HUES64 (cell line): ENCODE measurements at regions not wholly inside any gene's neighbourhood (a gene's known extent, or its start where the extent isn't known, plus 50 kb on each side); places are given as distances from the start of the nearest gene placed in this dataset.

Source experiments
- H3K27ac ChIP-seq: 2 replicates; pipeline ENCODE4 v1.7.0; 2013; ENCODE audit warnings: low read depth, low read length, inconsistent platforms
- H3K27me3 ChIP-seq: 2 replicates; pipeline ENCODE4 v1.6.1; 2013; ENCODE audit warnings: mild to moderate bottlenecking, low read length; ENCODE audit not compliant: insufficient read depth
- H3K36me3 ChIP-seq: 2 replicates; pipeline ENCODE4 v1.6.1; 2013; ENCODE audit warnings: mild to moderate bottlenecking, low read length; ENCODE audit not compliant: insufficient read depth
- H3K4me1 ChIP-seq: 2 replicates; pipeline ENCODE4 v1.6.1; 2013; ENCODE audit warnings: mild to moderate bottlenecking, low read length, moderate library complexity; ENCODE audit not compliant: insufficient read depth
- H3K4me3 ChIP-seq: 2 replicates; pipeline ENCODE4 v1.5.1; 2013; ENCODE audit warnings: mild to moderate bottlenecking, low read length, moderate library complexity
- H3K9ac ChIP-seq: 2 replicates; pipeline ENCODE4 v1.6.1; 2013; ENCODE audit warnings: mild to moderate bottlenecking, low read depth, low read length
- H3K9me3 ChIP-seq: 2 replicates; pipeline ENCODE4 v1.6.1; 2013; ENCODE audit warnings: low read depth, low read length; ENCODE audit not compliant: insufficient read depth
- WGBS: fragments of 150-250, 120-280 bp; methylation state at CpG from one replicate; pipeline ENCODE4 v1.1.7; 2013; ENCODE audit warnings: missing lambda C conversion rate; 5-methylcytosine and 5-hydroxymethylcytosine counted together

GRCh38 chr1:73644198-73644597 lies 553.8 kb downstream of the LRRIQ3 start:
- H3K4me1 ChIP-seq, result no peaks in the 10 kb centered on the region
- no peaks in the 10 kb centered on the region for H3K36me3 ChIP-seq
- no peak overlapping the region for H3K4me3 ChIP-seq
- no peaks in the 10 kb centered on the region for H3K9me3 ChIP-seq
- no peaks in the 10 kb centered on the region for H3K27me3 ChIP-seq
- H3K9ac ChIP-seq, result no peak overlapping the region
- H3K27ac ChIP-seq, result no peak overlapping the region

GRCh38 chr1:73639494-73639893 lies 558.5 kb downstream of the LRRIQ3 start:
- H3K27ac ChIP-seq, result no peak overlapping the region
- H3K27me3 ChIP-seq, result no peaks in the 10 kb centered on the region
- no peak overlapping the region for H3K9ac ChIP-seq
- H3K36me3 ChIP-seq, result no peaks in the 10 kb centered on the region
- no peak overlapping the region for H3K4me3 ChIP-seq
- WGBS, result 100% methylated on average over 5 of the region's 5 CpGs
- H3K4me1 ChIP-seq, result peaks cover 8% of the 10 kb centered on the region
- no peaks in the 10 kb centered on the region for H3K9me3 ChIP-seq

GRCh38 chr1:73637264-73637663 lies 560.7 kb downstream of the LRRIQ3 start:
- no peaks in the 10 kb centered on the region for H3K27me3 ChIP-seq
- no peaks in the 10 kb centered on the region for H3K36me3 ChIP-seq
- H3K4me3 ChIP-seq, result no peak overlapping the region
- H3K9me3 ChIP-seq, result no peaks in the 10 kb centered on the region
- no peak overlapping the region for H3K9ac ChIP-seq
- 89% methylated on average over 2 of the region's 2 CpGs for WGBS
- peaks cover 8% of the 10 kb centered on the region for H3K4me1 ChIP-seq
- H3K27ac ChIP-seq, result no peak overlapping the region

GRCh38 chr1:73635021-73635420 lies 563.0 kb downstream of the LRRIQ3 start:
- H3K4me3 ChIP-seq, result no peak overlapping the region
- 92% methylated on average over 3 of the region's 3 CpGs for WGBS
- H3K9ac ChIP-seq, result no peak overlapping the region

GRCh38 chr1:73627723-73628122 lies 570.3 kb downstream of the LRRIQ3 start:
- H3K4me1 ChIP-seq, result no peaks in the 10 kb centered on the region
- H3K9ac ChIP-seq, result no peak overlapping the region
- no peaks in the 10 kb centered on the region for H3K27me3 ChIP-seq
- no peaks in the 10 kb centered on the region for H3K9me3 ChIP-seq
- H3K4me3 ChIP-seq, result no peak overlapping the region
- no peaks in the 10 kb centered on the region for H3K36me3 ChIP-seq
- H3K27ac ChIP-seq, result no peak overlapping the region

More at GRCh38 chr1:73635021-73635420, 563.0 kb downstream of the LRRIQ3 start:
- no peaks in the 10 kb centered on the region for H3K36me3 ChIP-seq
- H3K4me1 ChIP-seq, result peaks cover 8% of the 10 kb centered on the region
- H3K27me3 ChIP-seq, result no peaks in the 10 kb centered on the region
- H3K27ac ChIP-seq, result no peak overlapping the region
- no peaks in the 10 kb centered on the region for H3K9me3 ChIP-seq

- WGBS, result 92% methylated on average over 1 of the region's 1 CpG
- Histone ChIP-seq H3K4me3 (no peak overlapping the region), H3K27me3 (no peaks in the 10 kb centered on the region), H3K9ac (no peak overlapping the region), H3K36me3 (no peaks in the 10 kb centered on the region), H3K4me1 (no peaks in the 10 kb centered on the region), H3K9me3 (no peaks in the 10 kb centered on the region), H3K27ac (no peak overlapping the region)
Observed at GRCh38 chr1:73626326-73626725, 571.6 kb downstream of the LRRIQ3 start.

GRCh38 chr1:73623946-73624345 lies 574.0 kb downstream of the LRRIQ3 start:
- Histone ChIP-seq H3K9ac (no peak overlapping the region), H3K36me3 (no peaks in the 10 kb centered on the region), H3K9me3 (no peaks in the 10 kb centered on the region), H3K27ac (no peak overlapping the region), H3K4me3 (no peak overlapping the region), H3K4me1 (no peaks in the 10 kb centered on the region), H3K27me3 (no peaks in the 10 kb centered on the region)
- no CpG with 5 or more reads among the region's 1 CpG for WGBS

- Histone ChIP-seq H3K4me3 (no peak overlapping the region), H3K9me3 (no peaks in the 10 kb centered on the region), H3K9ac (no peak overlapping the region), H3K4me1 (no peaks in the 10 kb centered on the region), H3K36me3 (no peaks in the 10 kb centered on the region), H3K27me3 (no peaks in the 10 kb centered on the region), H3K27ac (no peak overlapping the region)
- 96% methylated on average over 4 of the region's 4 CpGs for WGBS
Observed at GRCh38 chr1:73617145-73617544, 580.8 kb downstream of the LRRIQ3 start.

- Histone ChIP-seq H3K4me3 (no peak overlapping the region), H3K27me3 (no peaks in the 10 kb centered on the region), H3K9ac (no peak overlapping the region), H3K4me1 (no peaks in the 10 kb centered on the region), H3K27ac (no peak overlapping the region), H3K36me3 (no peaks in the 10 kb centered on the region), H3K9me3 (no peaks in the 10 kb centered on the region)
Observed at GRCh38 chr1:73611681-73612080, 586.3 kb downstream of the LRRIQ3 start.

GRCh38 chr1:73604739-73605138 lies 593.2 kb downstream of the LRRIQ3 start:
- Histone ChIP-seq H3K9me3 (no peaks in the 10 kb centered on the region), H3K27me3 (no peaks in the 10 kb centered on the region), H3K36me3 (no peaks in the 10 kb centered on the region), H3K27ac (no peak overlapping the region; the same call in 1 of the 2 replicates), H3K4me3 (no peak overlapping the region), H3K9ac (no peak overlapping the region), H3K4me1 (peaks cover 21% of the 10 kb centered on the region)
- 60% methylated on average over 2 of the region's 2 CpGs for WGBS

GRCh38 chr1:73604211-73604610 lies 593.8 kb downstream of the LRRIQ3 start:
- no peak overlapping the region for H3K9ac ChIP-seq
- peaks cover 21% of the 10 kb centered on the region for H3K4me1 ChIP-seq
- H3K4me3 ChIP-seq, result no peak overlapping the region
- no peaks in the 10 kb centered on the region for H3K27me3 ChIP-seq
- no peak overlapping the region; the same call in 1 of the 2 replicates for H3K27ac ChIP-seq
- 83% methylated on average over 1 of the region's 1 CpG for WGBS
- no peaks in the 10 kb centered on the region for H3K36me3 ChIP-seq
- no peaks in the 10 kb centered on the region for H3K9me3 ChIP-seq

GRCh38 chr1:73593804-73594203 lies 604.2 kb downstream of the LRRIQ3 start:
- Histone ChIP-seq H3K4me3 (no peak overlapping the region), H3K36me3 (no peaks in the 10 kb centered on the region), H3K27me3 (no peaks in the 10 kb centered on the region), H3K4me1 (peaks cover 18% of the 10 kb centered on the region), H3K27ac (peak overlapping the region; percentile 8), H3K9me3 (no peaks in the 10 kb centered on the region), H3K9ac (peak overlapping the region; percentile 0; the same call in 1 of the 2 replicates)
- 74% methylated on average over 4 of the region's 4 CpGs for WGBS
